ENCODE measurements at regions not wholly inside any gene's neighbourhood (a gene's known extent, or its start where the extent isn't known, plus 50 kb on each side); places are given as distances from the start of the nearest gene placed in this dataset.
A peak's percentile ranks its signal among the peaks of the same experiment; 100 is the strongest.

DNA sequence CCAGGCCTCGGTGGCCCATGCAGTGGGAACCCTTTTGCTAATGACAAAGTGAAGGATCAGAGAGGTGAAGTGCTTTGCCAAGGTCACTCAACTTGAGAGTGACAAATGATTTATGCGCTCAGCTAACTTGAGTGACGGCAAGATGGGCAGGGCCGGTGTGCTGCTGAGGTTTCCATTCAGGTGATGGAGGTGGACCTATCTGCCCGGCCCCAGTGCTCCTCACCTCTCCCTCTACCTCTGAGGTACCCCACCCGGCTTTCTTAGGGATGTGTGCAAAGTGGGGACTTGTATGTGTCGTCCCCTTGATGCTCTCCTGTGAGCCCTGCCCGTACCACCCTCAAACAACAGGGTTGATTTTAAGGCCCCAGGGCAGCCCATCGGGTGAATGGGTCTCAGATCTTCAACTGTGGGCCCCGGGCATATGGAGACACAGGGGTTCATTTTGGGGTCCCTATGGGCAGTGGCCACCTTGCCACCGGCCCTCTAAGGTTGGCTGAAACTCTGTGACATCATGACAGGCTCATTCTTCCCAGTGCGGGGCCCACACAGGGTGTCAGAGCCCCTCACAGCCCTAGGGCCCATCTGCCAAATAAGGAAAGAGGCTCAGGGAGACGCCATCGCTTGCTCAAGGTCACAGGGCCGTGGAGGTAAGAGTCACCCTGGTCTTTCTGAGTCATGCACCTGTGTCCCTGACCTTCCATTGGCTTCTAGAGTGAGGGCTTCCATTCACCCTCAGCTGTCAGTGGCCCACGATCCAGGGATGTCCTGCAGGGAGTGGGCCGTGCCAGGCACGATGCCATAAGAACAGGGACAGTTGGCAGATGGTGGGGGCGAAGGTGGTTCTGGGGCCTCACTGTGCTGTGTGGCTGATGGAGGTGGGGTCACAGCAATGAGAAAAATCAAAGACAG lies 170.6 kb upstream of the MVB12B start:
- ChIA-PET CTCF (no interaction called here), POLR2A (no interaction called here)
- peaks cover 9% of the 10 kb centered on the region for H3K27me3 Mint-ChIP-seq
- intact Hi-C loops (cut with micrococcal nuclease): no loop called here
- H3K4me1 Mint-ChIP-seq (ENCODE audit: low read depth): no peaks in the 10 kb centered on the region
- H3K9me3 Mint-ChIP-seq: no peaks in the 10 kb centered on the region
- H3K27ac Mint-ChIP-seq: no peak overlapping the region
- H3K36me3 Mint-ChIP-seq: no peaks in the 10 kb centered on the region
- DNase-seq: peak; percentile 2
- H3K4me3 Mint-ChIP-seq: no peak overlapping the region

DNA sequence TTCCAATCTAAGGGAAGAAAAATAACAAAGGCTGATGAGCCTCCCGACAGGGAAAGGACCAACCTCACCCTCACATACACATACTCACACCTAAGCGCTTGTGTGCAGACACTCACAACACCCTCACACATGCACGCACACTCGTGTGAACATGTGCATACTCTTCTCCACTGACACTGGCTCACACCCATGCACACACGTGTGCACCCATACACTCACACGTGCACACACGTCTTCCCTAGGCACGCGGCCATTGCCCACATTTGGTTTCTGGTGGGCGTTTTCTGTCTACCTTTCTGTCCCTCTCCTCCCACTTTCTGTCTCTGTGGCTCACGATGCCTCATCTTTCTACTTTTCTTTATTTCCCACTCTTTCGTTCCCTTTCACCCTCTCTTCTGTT lies 169.7 kb upstream of the MVB12B start:
- H3K27me3 Mint-ChIP-seq: peaks cover 8% of the 10 kb centered on the region
- POLR2A ChIA-PET: no interaction called here
- CTCF ChIA-PET: no interaction called here
- H3K36me3 Mint-ChIP-seq: no peaks in the 10 kb centered on the region
- H3K27ac Mint-ChIP-seq: no peak overlapping the region
- intact Hi-C loops (cut with micrococcal nuclease): no loop called here
- no peak for DNase-seq
- no peaks in the 10 kb centered on the region for H3K4me1 Mint-ChIP-seq (ENCODE audit: low read depth)
- H3K4me3 Mint-ChIP-seq: no peak overlapping the region
- H3K9me3 Mint-ChIP-seq: no peaks in the 10 kb centered on the region

DNA sequence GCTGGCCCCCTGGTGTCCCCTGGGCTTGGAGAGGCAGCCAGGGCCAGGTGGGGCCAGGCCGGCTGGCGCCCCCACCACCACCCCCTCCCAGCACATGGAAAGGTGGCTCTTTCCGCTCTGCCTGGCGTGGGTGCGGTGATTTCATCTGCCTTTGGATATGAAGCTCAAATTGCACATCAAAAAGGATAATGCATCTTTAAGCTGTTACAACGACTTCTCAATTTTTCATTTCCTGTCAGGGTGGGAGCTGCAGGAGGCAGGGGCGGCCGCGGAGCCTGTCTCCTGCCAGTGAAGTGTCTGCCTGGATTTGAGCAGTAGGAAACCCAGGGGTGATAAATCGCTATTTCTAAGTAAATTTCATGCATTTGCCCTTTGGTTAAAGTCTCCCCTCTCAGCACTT lies 169.2 kb upstream of the MVB12B start:
- Mint-ChIP-seq H3K4me1 (ENCODE audit: low read depth) (no peaks in the 10 kb centered on the region), H3K4me3 (no peak overlapping the region), H3K27me3 (peaks cover 8% of the 10 kb centered on the region), H3K27ac (no peak overlapping the region), H3K36me3 (no peaks in the 10 kb centered on the region), H3K9me3 (no peaks in the 10 kb centered on the region)
- intact Hi-C loops (cut with micrococcal nuclease): no loop called here
- POLR2A ChIA-PET: no interaction called here
- CTCF ChIA-PET: no interaction called here
- no peak for DNase-seq

DNA sequence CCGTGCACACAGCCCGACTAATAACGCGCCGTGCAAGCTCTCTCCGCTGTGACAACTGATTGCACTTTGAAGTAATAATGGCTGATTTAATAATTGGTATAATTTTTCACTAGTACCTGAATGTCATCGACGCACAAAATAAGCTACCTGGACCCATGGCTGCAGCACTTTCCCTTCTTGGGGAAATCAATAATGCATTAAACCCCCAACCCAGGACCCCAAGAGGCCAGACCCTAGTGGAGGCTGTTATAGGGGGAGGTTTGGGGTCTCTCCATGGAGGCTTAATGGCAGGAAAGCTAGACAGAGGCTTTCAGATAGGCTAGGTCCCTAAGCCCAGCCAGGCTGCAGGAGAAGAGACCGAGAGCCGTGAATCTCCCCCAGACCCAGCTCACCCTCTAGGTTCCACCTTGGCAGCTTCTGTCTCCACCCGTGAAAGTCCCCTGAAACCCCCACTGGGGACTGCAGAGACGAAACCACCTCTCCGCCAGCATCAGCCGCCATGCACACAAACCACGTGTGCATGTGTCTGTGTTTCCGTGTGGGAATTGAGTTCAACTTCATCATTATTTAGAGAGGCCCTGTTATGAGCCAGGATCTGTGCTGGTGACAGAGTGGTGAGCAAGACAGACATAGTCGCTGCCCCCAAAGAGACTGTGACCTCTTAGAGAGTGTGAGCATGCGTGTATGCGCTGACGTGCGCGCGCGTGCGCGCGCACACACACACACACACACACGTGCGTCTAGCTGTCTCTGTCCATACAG lies 168.6 kb upstream of the MVB12B start:
- ChIA-PET CTCF (no interaction called here), POLR2A (no interaction called here)
- no peak overlapping the region for H3K4me3 Mint-ChIP-seq
- intact Hi-C loops (cut with micrococcal nuclease): no loop called here
- no peak overlapping the region for H3K27ac Mint-ChIP-seq
- H3K9me3 Mint-ChIP-seq: no peaks in the 10 kb centered on the region
- H3K36me3 Mint-ChIP-seq: no peaks in the 10 kb centered on the region
- H3K27me3 Mint-ChIP-seq: peaks cover 8% of the 10 kb centered on the region
- no peaks in the 10 kb centered on the region for H3K4me1 Mint-ChIP-seq (ENCODE audit: low read depth)
- DNase-seq: no peak

DNA sequence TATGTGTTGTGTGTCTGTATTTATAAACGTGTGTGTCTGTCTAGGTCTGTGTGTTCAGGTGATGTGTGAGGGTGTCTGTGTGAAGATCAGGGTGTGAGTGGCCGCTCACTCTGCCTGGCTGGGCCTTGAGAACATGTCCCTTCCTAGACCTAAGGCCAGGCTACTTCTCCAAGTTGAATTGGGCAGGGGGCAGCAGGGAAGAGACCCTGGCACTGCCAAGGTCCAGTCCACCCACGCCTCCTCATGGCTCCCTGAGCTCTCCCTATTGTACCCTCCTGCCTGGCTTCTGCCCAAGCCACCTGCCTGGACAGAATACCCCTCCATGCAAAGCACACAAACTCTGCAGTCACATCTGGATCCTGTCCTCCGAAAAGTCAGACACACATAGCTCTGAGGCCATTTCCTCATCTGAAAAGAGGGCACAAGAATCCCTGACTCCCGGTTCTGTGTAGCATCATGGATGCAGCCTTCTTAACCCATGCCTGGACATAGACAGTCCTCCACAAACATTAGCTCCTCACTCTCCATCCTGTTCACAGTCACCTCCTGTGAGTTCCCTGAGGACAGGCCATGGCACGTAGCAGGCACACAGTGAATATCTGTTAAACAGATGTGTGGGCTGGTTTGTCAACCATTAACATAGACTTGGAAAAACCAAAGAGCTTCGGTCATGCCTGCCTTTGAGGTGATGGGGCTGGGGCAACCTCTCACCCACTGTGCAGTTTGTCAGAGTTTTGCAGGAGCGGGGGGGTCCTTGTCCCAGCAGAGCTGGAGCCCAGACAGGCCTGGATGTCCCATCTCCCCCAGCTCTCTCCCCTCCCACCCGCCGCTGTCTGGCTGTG lies 167.8 kb upstream of the MVB12B start:
- CTCF ChIA-PET: interaction anchor here (0.5 kb wide), 1 partner anchor 666 kb away, joined by 3 read pairs; no protein-coding TSS in a partner anchor
- Mint-ChIP-seq H3K4me3 (no peak overlapping the region), H3K36me3 (no peaks in the 10 kb centered on the region), H3K9me3 (no peaks in the 10 kb centered on the region), H3K4me1 (ENCODE audit: low read depth) (no peaks in the 10 kb centered on the region), H3K27ac (no peak overlapping the region), H3K27me3 (peaks cover 4% of the 10 kb centered on the region)
- intact Hi-C loops (cut with micrococcal nuclease): no loop called here
- DNase-seq: no peak
- POLR2A ChIA-PET: no interaction called here

DNA sequence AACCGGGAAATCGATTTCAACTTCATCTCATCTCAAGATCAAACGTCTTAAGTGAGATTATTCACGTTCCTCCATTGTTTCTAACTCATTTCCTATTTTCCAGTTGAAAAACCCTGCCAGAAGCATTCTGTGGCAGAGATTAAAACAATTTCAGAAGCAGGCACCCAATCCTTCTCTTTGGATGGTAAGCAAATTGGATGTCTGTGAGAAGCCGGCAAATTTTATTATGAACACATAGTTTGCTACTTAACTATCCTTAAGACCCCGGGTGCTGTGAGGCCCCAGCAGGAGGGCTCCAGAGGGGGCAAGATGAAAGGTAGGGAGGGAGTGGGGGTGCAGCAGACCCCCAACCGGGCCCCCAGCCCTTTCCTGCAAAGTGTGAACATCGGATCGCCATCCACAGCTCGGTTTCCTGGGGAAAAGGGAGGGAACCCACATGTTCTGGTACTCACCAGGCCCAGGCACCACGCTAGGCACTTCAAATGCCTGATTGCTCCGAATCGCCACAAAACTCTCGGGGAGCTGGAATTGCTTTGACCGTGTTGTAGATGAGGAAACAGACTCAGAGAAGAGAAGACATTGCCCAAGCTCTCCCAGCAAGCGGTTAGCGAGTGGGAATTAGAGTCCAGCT lies 167.1 kb upstream of the MVB12B start:
- H3K4me1 Mint-ChIP-seq (ENCODE audit: low read depth): no peaks in the 10 kb centered on the region
- no peak overlapping the region for H3K4me3 Mint-ChIP-seq
- ChIA-PET CTCF (interaction anchor here (0.5 kb wide), 1 partner anchor 665 kb away, joined by 3 read pairs; no protein-coding TSS in a partner anchor), POLR2A (no interaction called here)
- no peaks in the 10 kb centered on the region for H3K36me3 Mint-ChIP-seq
- no peaks in the 10 kb centered on the region for H3K9me3 Mint-ChIP-seq
- no peak for DNase-seq
- peaks cover 4% of the 10 kb centered on the region for H3K27me3 Mint-ChIP-seq
- intact Hi-C loops (cut with micrococcal nuclease): no loop called here
- no peak overlapping the region for H3K27ac Mint-ChIP-seq

DNA sequence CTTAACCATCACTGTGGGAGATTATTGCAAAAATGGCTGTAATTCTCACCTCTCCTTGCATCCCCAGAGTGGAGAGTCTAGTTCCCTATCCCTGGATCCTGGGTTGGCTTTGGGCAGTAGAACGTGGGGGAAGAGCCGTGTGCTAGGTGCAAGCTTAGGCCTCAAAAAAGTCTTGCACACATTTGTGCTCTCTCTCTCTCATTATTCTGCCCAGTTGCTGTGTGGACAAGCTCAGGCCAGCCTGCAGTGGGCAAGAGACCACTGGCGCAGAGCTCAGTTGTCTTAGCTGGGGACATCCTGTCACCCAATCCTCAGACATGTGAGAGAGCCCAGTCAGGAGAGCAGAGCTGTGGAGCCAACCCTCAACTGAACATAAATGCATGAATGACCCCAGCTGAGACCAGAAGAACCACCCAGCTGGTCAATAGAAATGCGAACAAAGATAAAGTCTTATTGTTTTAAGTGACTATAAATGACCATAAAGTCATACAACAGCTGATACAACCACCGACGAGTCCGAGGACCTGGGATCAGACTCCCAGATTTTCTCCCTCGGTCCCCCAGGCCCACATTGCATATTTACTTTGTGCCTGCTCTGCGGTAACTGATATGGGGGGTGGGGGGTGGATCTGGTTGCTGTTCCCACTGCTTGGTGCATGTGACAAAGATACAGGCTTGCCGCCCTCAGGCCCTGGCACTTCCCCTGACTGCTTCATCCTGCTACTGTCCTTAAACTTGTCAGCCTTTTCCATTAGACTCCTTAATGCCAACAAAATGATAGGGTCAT lies 166.4 kb upstream of the MVB12B start:
- Mint-ChIP-seq H3K36me3 (no peaks in the 10 kb centered on the region), H3K4me1 (ENCODE audit: low read depth) (no peaks in the 10 kb centered on the region), H3K27ac (no peak overlapping the region), H3K4me3 (no peak overlapping the region), H3K27me3 (peaks cover 5% of the 10 kb centered on the region), H3K9me3 (no peaks in the 10 kb centered on the region)
- no peak for DNase-seq
- intact Hi-C loops (cut with micrococcal nuclease): no loop called here
- CTCF ChIA-PET: no interaction called here
- POLR2A ChIA-PET: no interaction called here

DNA sequence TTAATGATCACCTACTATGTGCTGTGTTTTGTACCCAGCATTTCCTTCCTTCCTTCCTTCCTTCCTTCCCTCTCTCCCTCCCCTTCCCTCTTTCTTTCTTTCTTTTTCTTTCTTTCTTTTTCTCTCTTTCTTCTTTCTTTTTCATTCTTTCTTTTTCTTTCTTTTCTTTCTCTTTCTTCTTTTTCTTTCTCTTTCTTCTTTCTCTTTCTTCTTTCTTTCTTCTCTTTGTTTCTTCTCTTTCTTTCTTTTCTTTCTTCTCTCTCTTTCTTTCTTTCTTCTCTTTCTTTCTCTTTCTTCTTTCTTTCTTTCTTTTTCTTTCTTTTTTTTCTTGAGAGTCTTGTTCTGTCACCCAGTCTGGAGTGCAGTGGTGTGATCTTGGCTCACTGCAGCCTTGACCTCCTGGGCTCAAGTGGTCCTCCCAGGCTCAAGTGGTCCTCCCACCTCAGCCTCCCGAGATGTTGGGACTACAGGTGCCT lies 165.7 kb upstream of the MVB12B start:
- POLR2A ChIA-PET: no interaction called here
- intact Hi-C loops (cut with micrococcal nuclease): no loop called here

DNA sequence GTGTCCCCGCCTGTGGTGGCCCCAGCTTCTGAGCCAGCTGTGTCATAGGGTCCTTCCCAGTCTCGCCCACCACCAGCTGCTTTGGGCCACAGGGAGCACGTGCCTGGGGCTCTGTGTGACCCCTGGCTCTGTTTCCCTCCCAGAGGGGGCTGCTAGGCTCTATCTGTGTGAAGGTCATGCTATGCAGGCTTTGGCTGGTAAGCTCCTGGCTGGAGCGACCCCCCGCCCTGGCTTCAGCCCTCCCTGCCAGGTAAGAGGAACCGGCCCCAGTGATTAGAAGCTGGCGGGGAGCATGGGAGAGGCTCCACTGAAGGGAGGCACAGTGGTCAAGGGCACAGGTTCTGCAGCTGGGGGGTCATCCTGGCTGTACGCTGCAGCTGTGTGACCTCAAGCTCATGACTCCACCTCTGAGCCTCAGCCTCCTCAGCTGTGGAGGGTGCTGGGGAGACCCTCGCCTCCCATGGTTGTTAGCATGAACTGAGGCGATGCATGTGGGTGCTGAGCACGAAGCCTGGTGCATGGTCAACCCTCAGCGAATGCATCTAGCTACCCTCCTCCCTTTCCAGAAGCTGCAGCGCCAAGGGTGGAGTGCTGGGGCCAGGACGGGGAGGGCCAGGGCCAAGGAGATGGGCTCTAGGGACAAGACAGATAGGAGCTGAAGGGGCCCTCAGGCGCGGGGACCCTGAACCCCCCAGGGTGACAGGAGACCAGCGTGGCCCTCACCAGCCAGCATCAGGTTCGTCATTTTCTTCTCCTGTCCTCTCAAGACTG lies 163.8 kb upstream of the MVB12B start:
- H3K4me1 Mint-ChIP-seq (ENCODE audit: low read depth): no peaks in the 10 kb centered on the region
- no peak overlapping the region for H3K27ac Mint-ChIP-seq
- CTCF ChIA-PET: no interaction called here
- H3K36me3 Mint-ChIP-seq: no peaks in the 10 kb centered on the region
- no peak overlapping the region for H3K4me3 Mint-ChIP-seq
- POLR2A ChIA-PET: no interaction called here
- peaks cover 4% of the 10 kb centered on the region for H3K27me3 Mint-ChIP-seq
- DNase-seq: no peak
- intact Hi-C loops (cut with micrococcal nuclease): no loop called here
- H3K9me3 Mint-ChIP-seq: no peaks in the 10 kb centered on the region

More for the DNA sequence above, 165.7 kb upstream of the MVB12B start:
- DNase-seq: no peak
- Mint-ChIP-seq H3K36me3 (no peaks in the 10 kb centered on the region), H3K4me3 (no peak overlapping the region), H3K27me3 (peaks cover 5% of the 10 kb centered on the region), H3K27ac (no peak overlapping the region), H3K9me3 (no peaks in the 10 kb centered on the region), H3K4me1 (ENCODE audit: low read depth) (no peaks in the 10 kb centered on the region)
- CTCF ChIA-PET: no interaction called here

DNA sequence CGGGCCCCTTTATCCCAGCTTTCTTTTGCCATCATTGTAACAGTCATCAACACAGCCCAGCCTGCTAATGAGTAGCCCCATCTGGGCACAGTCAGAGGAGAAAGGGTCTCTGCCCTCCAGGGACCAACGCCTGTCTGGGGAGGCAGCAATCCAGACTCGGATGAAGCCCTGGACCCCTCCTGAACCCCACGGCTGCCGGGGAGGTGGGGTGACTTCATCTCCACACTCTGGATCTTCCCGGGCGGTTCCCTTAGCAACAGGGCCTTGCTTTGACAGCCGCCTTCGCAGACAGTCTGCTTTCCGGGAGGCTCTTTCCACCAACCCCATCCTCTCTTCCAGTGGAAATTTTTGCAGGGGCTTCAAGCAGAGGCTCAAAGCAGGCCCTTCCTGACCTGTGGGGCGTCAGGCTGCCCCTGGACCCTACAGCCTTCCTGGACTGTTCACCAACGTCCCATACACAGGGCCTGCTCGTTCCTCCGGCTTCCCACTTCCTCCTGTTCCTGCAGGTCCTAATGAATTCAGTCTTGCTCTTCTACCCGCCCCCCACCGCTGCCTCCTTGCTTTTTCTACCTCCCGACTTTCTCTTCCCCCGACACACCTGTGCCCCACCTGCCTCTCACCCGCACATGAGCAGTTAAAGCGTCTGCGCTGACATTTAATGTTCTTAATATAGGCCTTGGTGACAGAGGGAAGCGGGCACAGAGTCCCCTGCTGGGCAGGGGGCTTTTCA lies 161.7 kb upstream of the MVB12B start:
- CTCF ChIA-PET: no interaction called here
- DNase-seq: no peak
- H3K4me3 Mint-ChIP-seq: no peak overlapping the region
- H3K27ac Mint-ChIP-seq: no peak overlapping the region
- POLR2A ChIA-PET: no interaction called here
- peaks cover 11% of the 10 kb centered on the region for H3K27me3 Mint-ChIP-seq
- no peaks in the 10 kb centered on the region for H3K9me3 Mint-ChIP-seq
- no peaks in the 10 kb centered on the region for H3K36me3 Mint-ChIP-seq
- intact Hi-C loops (cut with micrococcal nuclease): no loop called here
- H3K4me1 Mint-ChIP-seq (ENCODE audit: low read depth): no peaks in the 10 kb centered on the region

Measured in activated CD4-positive, alpha-beta memory T cell treated with anti-CD3 and anti-CD28 coated beads for 36 hours (primary cell).